ENCODE measurements at regions not wholly inside any gene's neighbourhood (a gene's known extent, or its start where the extent isn't known, plus 50 kb on each side); places are given as distances from the start of the nearest gene placed in this dataset.

- TF ChIP-seq POLR2AphosphoS5 (IDR thresholded peaks at IDR 0.05; ENCODE audit: low read depth, low read length) (no peak), FOXP2 (optimal IDR thresholded peaks at IDR 0.05; ENCODE audit: borderline replicate concordance, extremely low read depth, extremely low read length, insufficient read depth) (no peak), SIN3A (IDR thresholded peaks at IDR 0.05; ENCODE audit: borderline replicate concordance, insufficient read depth, low read length) (no peak), TAF1 (IDR thresholded peaks at IDR 0.05; ENCODE audit: borderline replicate concordance, insufficient read depth, low read length) (no peak)
- TF ChIP-seq, protein P1, sequence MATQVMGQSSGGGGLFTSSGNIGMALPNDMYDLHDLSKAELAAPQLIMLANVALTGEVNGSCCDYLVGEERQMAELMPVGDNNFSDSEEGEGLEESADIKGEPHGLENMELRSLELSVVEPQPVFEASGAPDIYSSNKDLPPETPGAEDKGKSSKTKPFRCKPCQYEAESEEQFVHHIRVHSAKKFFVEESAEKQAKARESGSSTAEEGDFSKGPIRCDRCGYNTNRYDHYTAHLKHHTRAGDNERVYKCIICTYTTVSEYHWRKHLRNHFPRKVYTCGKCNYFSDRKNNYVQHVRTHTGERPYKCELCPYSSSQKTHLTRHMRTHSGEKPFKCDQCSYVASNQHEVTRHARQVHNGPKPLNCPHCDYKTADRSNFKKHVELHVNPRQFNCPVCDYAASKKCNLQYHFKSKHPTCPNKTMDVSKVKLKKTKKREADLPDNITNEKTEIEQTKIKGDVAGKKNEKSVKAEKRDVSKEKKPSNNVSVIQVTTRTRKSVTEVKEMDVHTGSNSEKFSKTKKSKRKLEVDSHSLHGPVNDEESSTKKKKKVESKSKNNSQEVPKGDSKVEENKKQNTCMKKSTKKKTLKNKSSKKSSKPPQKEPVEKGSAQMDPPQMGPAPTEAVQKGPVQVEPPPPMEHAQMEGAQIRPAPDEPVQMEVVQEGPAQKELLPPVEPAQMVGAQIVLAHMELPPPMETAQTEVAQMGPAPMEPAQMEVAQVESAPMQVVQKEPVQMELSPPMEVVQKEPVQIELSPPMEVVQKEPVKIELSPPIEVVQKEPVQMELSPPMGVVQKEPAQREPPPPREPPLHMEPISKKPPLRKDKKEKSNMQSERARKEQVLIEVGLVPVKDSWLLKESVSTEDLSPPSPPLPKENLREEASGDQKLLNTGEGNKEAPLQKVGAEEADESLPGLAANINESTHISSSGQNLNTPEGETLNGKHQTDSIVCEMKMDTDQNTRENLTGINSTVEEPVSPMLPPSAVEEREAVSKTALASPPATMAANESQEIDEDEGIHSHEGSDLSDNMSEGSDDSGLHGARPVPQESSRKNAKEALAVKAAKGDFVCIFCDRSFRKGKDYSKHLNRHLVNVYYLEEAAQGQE (IDR thresholded peaks at IDR 0.05; ENCODE audit: insufficient read depth in 1 of 2, low read depth in 2 of 2, low read length in 2 of 2) = no peak
Measured at GRCh38 chr5:156125118-156125517, 201.8 kb upstream of the SGCD start.
